Heart right ventricle (tissue), 16 donors: ENCODE measurements at regions not wholly inside any gene's neighbourhood (a gene's known extent, or its start where the extent isn't known, plus 50 kb on each side); places are given as distances from the start of the nearest gene placed in this dataset.

ENCODE experiments used
- ATAC-seq, 8 donors: fragments of 200-7000 bp; cut with Tn5 transposase; one replicate each; pipeline ENCODE4 v1.9.1; 2020; ENCODE audit warnings: mild to moderate bottlenecking in 8 of 8, moderate library complexity in 8 of 8, moderate number of reproducible peaks in 1 of 8
- DNase-seq, 2 donors: peaks; one replicate each; pipeline ENCODE4 v3.0.0-alpha.2; 2020
- H3K27ac ChIP-seq, 10 donors: fragments of 200-600 bp; sonication (generic) in 2 of 10; one replicate each; pipeline versions ENCODE4 v1.5.0 to v1.8.0; 2020 to 2022; ENCODE audit warnings: mild to moderate bottlenecking in 3 of 10
- H3K27me3 ChIP-seq, 7 donors: fragments of 200-600 bp; one replicate each; pipeline ENCODE4 v1.8.0; 2021 to 2022; ENCODE audit warnings: mild to moderate bottlenecking in 2 of 7
- H3K36me3 ChIP-seq, 9 donors: fragments of 200-600 bp; sonication (generic) in 1 of 9; one replicate each; pipeline versions ENCODE4 v1.5.0 to v1.8.0; 2020 to 2022; ENCODE audit warnings: mild to moderate bottlenecking in 2 of 9
- H3K4me1 ChIP-seq, 9 donors: fragments of 200-600 bp; sonication (generic) in 1 of 9; one replicate each; pipeline versions ENCODE4 v1.5.0 to v1.8.0; 2020 to 2022; ENCODE audit warnings: mild to moderate bottlenecking in 4 of 9
- H3K4me3 ChIP-seq, 10 donors: fragments of 200-600 bp; sonication (generic) in 2 of 10; one replicate each; pipeline versions ENCODE4 v1.5.0 to v1.8.0; 2020 to 2022; ENCODE audit warnings: mild to moderate bottlenecking in 7 of 10, moderate library complexity in 2 of 10
- H3K9me3 ChIP-seq, 11 donors: fragments of 200-600 bp in 10 of 11; sonication (generic) in 2 of 11; one replicate each; pipeline versions ENCODE4 v1.5.0 to v1.8.0; 2013 to 2022; ENCODE audit warnings: mild to moderate bottlenecking in 2 of 11, control low read depth in 1 of 11, moderate library complexity in 1 of 11
- WGBS, 2 donors: extraction: QIAGEN DNeasy Blood & Tissue Kit; methylation state at CpG; one replicate each; pipeline ENCODE4 v1.1.7; 2013; ENCODE audit warnings: inconsistent platforms in 1 of 2; 5-methylcytosine and 5-hydroxymethylcytosine counted together
- intact Hi-C, 10 donors: fragments of 100-400 bp; cut with DNase I; formaldehyde crosslinking; loops; one replicate each; pipeline versions ENCODE4 v1.11.1 to v1.14.2; 2022
- TF ChIP-seq, protein P1 (sequence below), 9 donors: fragments of 200-600 bp; sonication (generic) in 2 of 9; IDR thresholded peaks; one replicate each; pipeline versions ENCODE4 v1.5.0 to v1.8.0; 2021 to 2022; ENCODE audit warnings: antibody characterized with exemption in 9 of 9, mild to moderate bottlenecking in 5 of 9, moderate library complexity in 1 of 9
- donor health status: Arrhythmogenic right ventricular cardiomyopathy.
- donor health status: ischemic (EF 13 %, LVEDD 7.1; RV severe dilation, severe dysfunction).
- donor health status: healthy with polysubstance abuse.
- donor health status: DM: no; HTN: yes; CAD: no.
- donor health status: DM: no; HTN: no; CAD: no.
- donor health status: ischemic (EF 25% LVEDD 6.9; RV normal size, moderate dysfunction).
- donor health status: ischemic (EF 25% LVEDD 5.7; RV mildly dilated, moderate dysfunction).
- donor health status: healthy.
- donor health status: DM: yes; HTN: yes; CAD: no.
- donor health status: Ischemic cardiomyopathy.
- donor health status: ischemic (EF 35%, LVEDD 5.7; RV mildly dilated, moderate dysfunction).
- donor health status: nonischemic (EF 11% LVEDD 7.7; RV severe dilation, severe dysfunction).
- donor health status: DM: yes; HTN: yes; CAD: no.
- donor health status: PGD.
- donor health status: ischemic (EF 29% LVEDD 5.4; RV normal size, mild dysfunction).
- donor health status: nonischemic (EF 23%, LVEDD 6.1; RV moderate dilation, normal function).

DNA sequence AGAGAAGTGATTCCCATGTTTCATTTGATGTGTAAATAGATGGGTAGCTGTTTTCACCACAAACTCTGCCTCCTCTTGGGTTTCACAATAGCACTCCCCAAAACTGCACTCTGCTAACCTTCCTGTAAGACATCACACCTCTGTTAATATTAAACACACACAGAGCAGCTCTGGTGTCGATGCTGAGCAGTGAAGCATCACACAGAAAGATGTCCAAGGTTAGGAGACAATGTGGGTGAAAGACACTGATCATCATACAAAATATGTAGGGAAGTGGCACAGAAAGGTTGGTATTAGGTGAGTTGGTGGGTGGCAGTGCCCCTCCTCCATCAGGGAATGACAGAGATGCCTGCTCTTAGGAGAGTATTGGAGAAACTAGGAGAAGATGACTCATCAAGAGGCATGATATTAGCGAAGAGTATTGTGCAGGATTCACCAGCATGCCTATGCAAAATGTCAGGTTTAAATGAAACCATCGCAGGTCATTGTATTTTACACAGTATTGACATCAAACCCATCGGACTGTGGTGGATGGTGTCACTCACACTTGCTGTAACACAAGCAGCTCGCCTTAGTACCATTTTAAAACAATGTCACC lies 199.7 kb downstream of the TBXT start:
- no peak for ATAC-seq
- no peak overlapping the region for H3K4me3 ChIP-seq
- DNase-seq, result no peak
- TF ChIP-seq, protein P1, sequence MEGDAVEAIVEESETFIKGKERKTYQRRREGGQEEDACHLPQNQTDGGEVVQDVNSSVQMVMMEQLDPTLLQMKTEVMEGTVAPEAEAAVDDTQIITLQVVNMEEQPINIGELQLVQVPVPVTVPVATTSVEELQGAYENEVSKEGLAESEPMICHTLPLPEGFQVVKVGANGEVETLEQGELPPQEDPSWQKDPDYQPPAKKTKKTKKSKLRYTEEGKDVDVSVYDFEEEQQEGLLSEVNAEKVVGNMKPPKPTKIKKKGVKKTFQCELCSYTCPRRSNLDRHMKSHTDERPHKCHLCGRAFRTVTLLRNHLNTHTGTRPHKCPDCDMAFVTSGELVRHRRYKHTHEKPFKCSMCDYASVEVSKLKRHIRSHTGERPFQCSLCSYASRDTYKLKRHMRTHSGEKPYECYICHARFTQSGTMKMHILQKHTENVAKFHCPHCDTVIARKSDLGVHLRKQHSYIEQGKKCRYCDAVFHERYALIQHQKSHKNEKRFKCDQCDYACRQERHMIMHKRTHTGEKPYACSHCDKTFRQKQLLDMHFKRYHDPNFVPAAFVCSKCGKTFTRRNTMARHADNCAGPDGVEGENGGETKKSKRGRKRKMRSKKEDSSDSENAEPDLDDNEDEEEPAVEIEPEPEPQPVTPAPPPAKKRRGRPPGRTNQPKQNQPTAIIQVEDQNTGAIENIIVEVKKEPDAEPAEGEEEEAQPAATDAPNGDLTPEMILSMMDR (IDR thresholded peaks at IDR 0.05), result no peak
- no peaks in the 10 kb centered on the region for H3K36me3 ChIP-seq
- intact Hi-C loops, result no loop called here
- no peaks in the 10 kb centered on the region for H3K4me1 ChIP-seq
- no peak overlapping the region for H3K27ac ChIP-seq
- no peaks in the 10 kb centered on the region for H3K9me3 ChIP-seq
- no peaks in the 10 kb centered on the region for H3K27me3 ChIP-seq
- whole genome bisulfite sequencing, 2 donors, result 83 to 89% methylated on average over 5 of the region's 5 CpGs

DNA sequence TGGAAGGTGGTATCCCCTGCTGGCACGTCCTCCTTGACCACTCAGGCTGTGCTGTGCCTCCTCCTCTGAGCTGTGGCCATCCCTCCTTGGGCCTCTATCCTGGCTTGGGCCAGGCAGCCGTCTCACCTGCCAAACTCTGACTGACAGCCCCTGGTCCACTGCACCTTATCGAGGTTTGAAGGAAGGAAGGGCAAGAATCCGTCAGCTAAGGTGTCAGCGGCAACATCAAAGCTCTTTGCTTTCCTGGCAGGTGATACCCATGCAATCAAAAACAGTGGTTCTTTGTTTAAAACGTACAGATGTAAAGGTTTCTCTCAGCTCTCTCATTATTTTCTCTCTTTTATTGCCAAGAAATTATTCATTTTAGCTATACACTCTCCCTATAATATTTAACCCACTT lies 203.9 kb downstream of the TBXT start:
- H3K27ac ChIP-seq, result no peak overlapping the region
- DNase-seq (no peak), ATAC-seq (no peak)
- H3K4me1 ChIP-seq, result no peaks in the 10 kb centered on the region
- no peak overlapping the region for H3K4me3 ChIP-seq
- WGBS, 2 donors, result 77 to 80% methylated on average over 6 of the region's 6 CpGs
- no peaks in the 10 kb centered on the region for H3K9me3 ChIP-seq
- TF ChIP-seq, protein P1 (IDR thresholded peaks at IDR 0.05), result no peak
- H3K36me3 ChIP-seq, result no peaks in the 10 kb centered on the region
- intact Hi-C loops, result no loop called here
- H3K27me3 ChIP-seq, result no peaks in the 10 kb centered on the region

DNA sequence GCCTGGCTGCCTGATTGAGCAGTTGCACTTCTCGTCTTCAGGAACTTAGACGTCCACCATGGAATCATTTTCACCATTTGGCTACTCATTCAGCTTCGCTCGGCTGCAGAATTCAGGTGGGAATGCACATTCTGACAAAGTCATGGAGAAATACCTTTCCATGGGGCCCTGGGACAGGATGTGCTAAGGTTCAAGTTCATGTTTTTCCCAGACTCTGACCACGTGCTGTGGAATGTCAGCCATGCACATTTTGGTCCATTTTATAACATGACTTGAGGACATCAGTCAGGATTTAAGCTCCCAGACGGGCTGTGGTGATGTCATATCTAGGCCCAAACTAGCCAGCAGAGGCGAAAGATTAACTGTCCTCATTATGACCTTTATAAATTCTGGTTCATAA lies 205.3 kb downstream of the TBXT start:
- no peak for ATAC-seq
- Histone ChIP-seq H3K4me1 (no peaks in the 10 kb centered on the region), H3K36me3 (no peaks in the 10 kb centered on the region), H3K4me3 (no peak overlapping the region), H3K27ac (no peak overlapping the region), H3K9me3 (peaks cover 0 to 3% (median 0%) of the 10 kb centered on the region in 11 donors), H3K27me3 (no peaks in the 10 kb centered on the region)
- TF ChIP-seq, protein P1 (IDR thresholded peaks at IDR 0.05), result no peak
- DNase-seq, result no peak
- WGBS, 2 donors, result 80 to 85% methylated on average over 7 of the region's 7 CpGs
- intact Hi-C loops, result no loop called here

DNA sequence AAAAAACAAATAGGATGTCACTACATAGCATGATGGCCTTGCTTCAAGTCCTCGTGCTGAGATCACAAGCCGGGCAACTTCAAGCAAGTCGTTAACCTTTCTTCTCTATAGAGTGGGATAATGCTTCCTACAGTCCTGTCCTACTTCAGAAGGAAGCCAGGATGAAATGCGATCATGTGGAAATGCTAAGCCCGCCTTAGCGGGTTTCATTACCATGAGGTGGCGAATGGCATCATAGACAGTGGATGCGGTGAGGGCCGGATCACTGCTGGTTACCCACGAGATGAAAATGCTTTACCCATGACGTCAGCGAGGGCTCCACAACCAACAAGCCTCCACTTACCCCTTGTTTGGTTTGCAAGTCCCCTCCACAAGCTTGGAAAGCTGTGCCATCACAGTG lies 206.4 kb downstream of the TBXT start:
- peaks cover 0 to 3% (median 0%) of the 10 kb centered on the region in 11 donors for H3K9me3 ChIP-seq
- DNase-seq (no peak), ATAC-seq (no peak)
- H3K27ac ChIP-seq, result no peak overlapping the region
- intact Hi-C loops, result no loop called here
- 91% methylated on average over 12 of the region's 12 CpGs for WGBS, 2 donors
- H3K27me3 ChIP-seq, result no peaks in the 10 kb centered on the region
- no peak overlapping the region for H3K4me3 ChIP-seq
- H3K4me1 ChIP-seq, result no peaks in the 10 kb centered on the region
- TF ChIP-seq, protein P1 (IDR thresholded peaks at IDR 0.05), result no peak
- no peaks in the 10 kb centered on the region for H3K36me3 ChIP-seq
